WI38 (cell line): ENCODE measurements at regions not wholly inside any gene's neighbourhood (a gene's known extent, or its start where the extent isn't known, plus 50 kb on each side); places are given as distances from the start of the nearest gene placed in this dataset.

Experiments
- H3K4me3 ChIP-seq: 2 replicates; pipeline ENCODE4 v1.5.1; 2011; ENCODE audit warnings: low read depth, mild to moderate bottlenecking, control low read depth, low read length
- TF ChIP-seq, protein P1 (sequence below): IDR thresholded peaks from 2 replicates; pipeline ENCODE4 v1.5.1; 2012; ENCODE audit warnings: low read depth, mild to moderate bottlenecking, control low read depth, low read length

- TF ChIP-seq, protein P1, sequence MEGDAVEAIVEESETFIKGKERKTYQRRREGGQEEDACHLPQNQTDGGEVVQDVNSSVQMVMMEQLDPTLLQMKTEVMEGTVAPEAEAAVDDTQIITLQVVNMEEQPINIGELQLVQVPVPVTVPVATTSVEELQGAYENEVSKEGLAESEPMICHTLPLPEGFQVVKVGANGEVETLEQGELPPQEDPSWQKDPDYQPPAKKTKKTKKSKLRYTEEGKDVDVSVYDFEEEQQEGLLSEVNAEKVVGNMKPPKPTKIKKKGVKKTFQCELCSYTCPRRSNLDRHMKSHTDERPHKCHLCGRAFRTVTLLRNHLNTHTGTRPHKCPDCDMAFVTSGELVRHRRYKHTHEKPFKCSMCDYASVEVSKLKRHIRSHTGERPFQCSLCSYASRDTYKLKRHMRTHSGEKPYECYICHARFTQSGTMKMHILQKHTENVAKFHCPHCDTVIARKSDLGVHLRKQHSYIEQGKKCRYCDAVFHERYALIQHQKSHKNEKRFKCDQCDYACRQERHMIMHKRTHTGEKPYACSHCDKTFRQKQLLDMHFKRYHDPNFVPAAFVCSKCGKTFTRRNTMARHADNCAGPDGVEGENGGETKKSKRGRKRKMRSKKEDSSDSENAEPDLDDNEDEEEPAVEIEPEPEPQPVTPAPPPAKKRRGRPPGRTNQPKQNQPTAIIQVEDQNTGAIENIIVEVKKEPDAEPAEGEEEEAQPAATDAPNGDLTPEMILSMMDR = no peak
- H3K4me3 ChIP-seq = no peak overlapping the region
Measured at GRCh38 chr14:97458255-97458654, 661.1 kb downstream of the VRK1 start.

DNA sequence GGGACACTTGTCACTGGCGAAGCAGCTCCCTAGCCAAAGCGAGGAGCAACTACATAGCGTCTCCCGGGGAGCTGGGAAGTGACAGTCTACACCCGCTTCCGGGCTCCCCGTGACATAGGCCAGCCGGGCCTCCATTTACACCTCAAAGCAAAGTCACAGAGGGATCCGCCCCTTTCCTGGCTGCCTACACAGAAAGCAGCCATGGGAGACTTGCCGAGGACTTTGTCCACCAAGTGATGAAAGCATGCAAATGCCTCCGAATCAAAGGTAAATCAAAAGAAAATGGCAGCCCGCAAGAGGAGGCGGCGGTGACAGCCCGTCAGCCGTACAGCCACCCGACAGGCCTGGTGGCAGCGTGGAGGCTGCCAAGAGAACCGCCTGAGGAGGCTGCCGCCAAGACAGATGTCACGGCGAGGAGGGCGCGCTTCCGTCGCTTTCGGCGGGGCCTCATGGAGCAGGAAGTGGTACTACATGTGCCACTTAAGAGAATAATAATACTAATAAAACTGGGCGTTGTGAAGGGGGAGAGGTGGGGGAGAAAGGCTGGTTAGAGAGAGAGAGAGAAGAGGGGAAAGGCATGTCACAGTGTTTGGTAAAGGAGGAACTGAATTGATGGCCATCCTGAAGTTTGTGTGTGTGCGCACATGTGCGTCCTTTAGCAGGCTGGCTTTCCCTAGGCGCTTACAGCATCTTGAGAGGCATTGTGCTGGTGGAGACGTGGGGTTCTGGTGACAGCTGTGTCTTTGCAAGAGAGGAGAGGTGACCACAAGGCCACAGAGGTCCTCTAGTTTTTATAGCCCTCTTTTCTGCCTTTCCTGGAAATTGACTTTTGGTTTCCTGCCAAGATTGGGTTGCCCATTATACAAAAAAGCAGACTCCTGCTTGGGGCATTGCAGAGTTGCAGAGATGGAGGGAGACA is 661.7 kb downstream of the VRK1 start:
- TF ChIP-seq, protein P1 = no peak
- H3K4me3 ChIP-seq = no peak overlapping the region

DNA sequence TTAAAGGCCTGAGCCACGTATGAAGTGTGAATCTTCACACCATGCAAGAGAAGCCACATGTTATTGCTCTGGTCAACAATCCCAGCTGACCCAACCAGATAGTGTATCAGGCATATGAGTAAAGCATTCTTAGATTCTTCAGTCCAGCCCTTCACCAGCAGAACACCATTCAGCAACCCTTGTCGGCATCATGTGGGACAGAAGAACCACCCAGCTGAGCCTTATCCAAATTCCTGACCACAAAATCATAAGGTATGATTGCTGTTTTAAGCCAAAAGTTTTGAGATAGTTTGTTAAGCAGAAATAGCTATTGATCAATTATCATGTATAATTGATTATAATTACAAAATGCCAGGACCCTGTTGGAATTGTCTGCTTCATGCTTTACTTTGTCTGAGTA is 664.9 kb downstream of the VRK1 start:
- no peak overlapping the region for H3K4me3 ChIP-seq
- TF ChIP-seq, protein P1 = no peak

- TF ChIP-seq, protein P1 = no peak
Measured at GRCh38 chr14:97468220-97468619, 671.0 kb downstream of the VRK1 start.

DNA sequence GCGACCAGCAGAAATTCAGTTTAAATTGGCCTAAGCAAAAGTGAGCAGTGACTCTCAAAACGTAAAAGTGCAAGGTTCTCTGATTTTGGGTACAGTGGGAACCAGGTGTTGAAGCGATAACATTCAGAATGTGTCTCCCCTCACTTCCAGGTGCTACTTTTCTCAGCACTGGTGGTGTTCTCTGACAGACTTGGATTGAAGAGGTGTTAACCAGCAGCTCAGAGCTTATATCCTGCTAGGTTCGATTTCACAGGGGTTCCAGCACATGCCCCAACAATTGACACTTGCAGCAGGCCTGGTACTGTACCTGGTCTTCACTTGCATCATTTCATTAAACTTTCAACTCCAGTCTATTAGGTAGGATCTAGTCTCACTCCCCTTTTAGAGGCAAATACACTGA is 680.2 kb downstream of the VRK1 start:
- no peak overlapping the region for H3K4me3 ChIP-seq
- TF ChIP-seq, protein P1 = no peak

More at GRCh38 chr14:97468220-97468619, 671.0 kb downstream of the VRK1 start:
- H3K4me3 ChIP-seq = no peak overlapping the region

- H3K4me3 ChIP-seq = no peak overlapping the region
- TF ChIP-seq, protein P1 = no peak
Measured at GRCh38 chr14:97485201-97485600, 688.0 kb downstream of the VRK1 start.

- TF ChIP-seq, protein P1 = no peak
Measured at GRCh38 chr14:97486601-97487120, 689.5 kb downstream of the VRK1 start.

More at GRCh38 chr14:97486601-97487120, 689.5 kb downstream of the VRK1 start:
- H3K4me3 ChIP-seq = no peak overlapping the region
